WERI-Rb-1 (cell line): ENCODE measurements at regions not wholly inside any gene's neighbourhood (a gene's known extent, or its start where the extent isn't known, plus 50 kb on each side); places are given as distances from the start of the nearest gene placed in this dataset.

Experiments used
- DNase-seq: peaks from one replicate; pipeline ENCODE4 v3.0.0-alpha.2; 2020
- H3K27ac ChIP-seq: fragments of 250-450 bp; sonication (Bioruptor Pico); 2 replicates; pipeline ENCODE4 v1.5.1; 2020; ENCODE audit warnings: mild to moderate bottlenecking, moderate library complexity
- H3K27me3 ChIP-seq: fragments of 250-450 bp; sonication (Bioruptor Pico); 2 replicates; pipeline ENCODE4 v1.5.1; 2021; ENCODE audit warnings: mild to moderate bottlenecking, low read depth, moderate library complexity; ENCODE audit not compliant: insufficient read depth, severe bottlenecking
- H3K36me3 ChIP-seq: fragments of 250-450 bp; sonication (Bioruptor Pico); 2 replicates; pipeline ENCODE4 v1.5.1; 2020; ENCODE audit warnings: mild to moderate bottlenecking, moderate library complexity
- H3K4me3 ChIP-seq: 2 replicates; pipeline ENCODE4 v1.5.1; 2011; ENCODE audit warnings: low read depth, mild to moderate bottlenecking, control low read depth, low read length
- H3K9me3 ChIP-seq: fragments of 250-450 bp; sonication (Bioruptor Pico); 2 replicates; pipeline ENCODE4 v1.5.1; 2021; ENCODE audit warnings: mild to moderate bottlenecking, moderate library complexity; ENCODE audit not compliant: severe bottlenecking
- TF ChIP-seq, protein P1 (sequence below): IDR thresholded peaks from 2 replicates; pipeline ENCODE4 v1.5.1; 2011; ENCODE audit warnings: low read depth, mild to moderate bottlenecking, control low read depth, inconsistent platforms, low read length

DNA sequence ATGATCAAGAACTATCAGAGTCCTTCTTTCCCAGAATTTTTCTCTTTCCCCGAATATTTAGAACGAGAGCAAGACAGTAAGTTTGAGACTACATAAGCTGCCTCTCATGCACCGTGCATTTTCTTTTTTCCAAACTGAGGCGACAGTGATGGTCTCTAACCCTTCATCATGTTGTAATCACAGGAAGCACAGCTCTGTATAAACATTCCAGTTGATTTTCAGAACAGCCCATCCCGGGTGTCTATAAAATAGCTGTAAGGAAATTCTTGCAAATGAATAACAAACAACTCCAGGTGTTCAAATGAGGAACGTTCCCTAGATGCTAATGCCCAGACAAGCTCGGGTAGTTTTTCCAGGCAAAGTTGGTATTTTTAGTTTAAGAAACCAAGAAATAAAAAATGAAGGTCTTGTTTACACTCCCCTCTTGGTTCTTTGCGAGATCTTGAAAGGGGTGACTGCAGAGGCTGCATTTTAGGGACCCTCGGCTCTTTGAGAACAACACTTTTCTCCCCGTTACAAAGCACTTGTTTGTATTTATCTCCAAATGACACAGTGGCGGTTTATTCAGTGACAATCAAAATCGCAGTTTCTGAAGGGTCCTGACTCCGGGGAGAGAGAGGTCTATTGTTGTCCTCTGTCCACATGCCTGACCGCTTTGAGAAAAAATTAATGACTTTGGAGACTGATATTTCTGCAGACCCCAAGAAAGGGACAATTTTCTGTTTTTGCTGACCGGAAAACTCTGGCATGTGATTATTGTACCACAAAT, 101.1 kb upstream of the NCK2 start:
- Histone ChIP-seq H3K36me3 (no peaks in the 10 kb centered on the region), H3K27ac (no peak overlapping the region), H3K4me3 (no peak overlapping the region), H3K27me3 (no peaks in the 10 kb centered on the region), H3K9me3 (no peaks in the 10 kb centered on the region)
- no peak for DNase-seq
- TF ChIP-seq, protein P1, sequence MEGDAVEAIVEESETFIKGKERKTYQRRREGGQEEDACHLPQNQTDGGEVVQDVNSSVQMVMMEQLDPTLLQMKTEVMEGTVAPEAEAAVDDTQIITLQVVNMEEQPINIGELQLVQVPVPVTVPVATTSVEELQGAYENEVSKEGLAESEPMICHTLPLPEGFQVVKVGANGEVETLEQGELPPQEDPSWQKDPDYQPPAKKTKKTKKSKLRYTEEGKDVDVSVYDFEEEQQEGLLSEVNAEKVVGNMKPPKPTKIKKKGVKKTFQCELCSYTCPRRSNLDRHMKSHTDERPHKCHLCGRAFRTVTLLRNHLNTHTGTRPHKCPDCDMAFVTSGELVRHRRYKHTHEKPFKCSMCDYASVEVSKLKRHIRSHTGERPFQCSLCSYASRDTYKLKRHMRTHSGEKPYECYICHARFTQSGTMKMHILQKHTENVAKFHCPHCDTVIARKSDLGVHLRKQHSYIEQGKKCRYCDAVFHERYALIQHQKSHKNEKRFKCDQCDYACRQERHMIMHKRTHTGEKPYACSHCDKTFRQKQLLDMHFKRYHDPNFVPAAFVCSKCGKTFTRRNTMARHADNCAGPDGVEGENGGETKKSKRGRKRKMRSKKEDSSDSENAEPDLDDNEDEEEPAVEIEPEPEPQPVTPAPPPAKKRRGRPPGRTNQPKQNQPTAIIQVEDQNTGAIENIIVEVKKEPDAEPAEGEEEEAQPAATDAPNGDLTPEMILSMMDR = no peak

DNA sequence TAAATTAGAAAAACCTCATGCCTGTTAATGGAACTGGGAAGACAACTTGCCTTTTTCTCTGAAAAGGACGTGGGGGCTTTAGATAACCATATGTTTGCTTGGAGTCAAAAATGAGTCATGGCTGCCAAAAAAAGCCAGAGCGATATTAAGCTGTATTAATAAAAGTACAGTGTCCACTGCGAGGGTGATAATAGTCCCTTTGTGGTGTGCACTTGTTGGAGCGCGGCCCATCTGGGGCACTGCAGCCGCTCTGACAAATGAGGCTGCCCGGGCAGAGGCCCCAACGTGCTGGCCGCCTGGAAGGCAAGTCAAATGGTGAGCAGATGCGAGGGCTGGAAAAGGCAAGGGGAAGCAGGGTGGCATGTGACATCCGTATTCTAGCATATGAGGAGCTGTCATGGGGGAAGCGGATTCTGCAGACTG, 103.3 kb upstream of the NCK2 start:
- DNase-seq = no peak
- Histone ChIP-seq H3K9me3 (no peaks in the 10 kb centered on the region), H3K27me3 (no peaks in the 10 kb centered on the region), H3K27ac (no peak overlapping the region), H3K4me3 (no peak overlapping the region), H3K36me3 (no peaks in the 10 kb centered on the region)
- TF ChIP-seq, protein P1 = no peak

DNA sequence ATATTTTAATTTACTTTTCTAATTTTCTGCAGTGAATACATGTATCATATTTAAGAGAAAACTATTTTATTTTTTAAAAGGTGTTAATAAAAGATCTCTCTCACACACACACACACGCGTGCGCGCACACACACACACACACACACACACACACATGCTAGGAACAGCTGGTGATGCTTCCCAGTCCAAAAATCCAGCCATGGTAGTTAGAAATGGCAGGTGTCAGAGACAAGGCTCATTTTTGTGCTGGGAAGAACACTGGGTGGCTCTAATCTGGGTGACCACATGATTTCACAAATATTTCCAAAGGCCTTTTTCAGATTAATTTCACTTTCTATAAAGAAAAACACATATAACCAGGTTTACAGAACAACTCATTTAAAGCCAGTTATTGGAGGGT, 104.5 kb upstream of the NCK2 start:
- no peaks in the 10 kb centered on the region for H3K36me3 ChIP-seq
- no peaks in the 10 kb centered on the region for H3K27me3 ChIP-seq
- H3K27ac ChIP-seq = no peak overlapping the region
- no peak overlapping the region for H3K4me3 ChIP-seq
- DNase-seq = no peak
- TF ChIP-seq, protein P1 = no peak
- no peaks in the 10 kb centered on the region for H3K9me3 ChIP-seq

DNA sequence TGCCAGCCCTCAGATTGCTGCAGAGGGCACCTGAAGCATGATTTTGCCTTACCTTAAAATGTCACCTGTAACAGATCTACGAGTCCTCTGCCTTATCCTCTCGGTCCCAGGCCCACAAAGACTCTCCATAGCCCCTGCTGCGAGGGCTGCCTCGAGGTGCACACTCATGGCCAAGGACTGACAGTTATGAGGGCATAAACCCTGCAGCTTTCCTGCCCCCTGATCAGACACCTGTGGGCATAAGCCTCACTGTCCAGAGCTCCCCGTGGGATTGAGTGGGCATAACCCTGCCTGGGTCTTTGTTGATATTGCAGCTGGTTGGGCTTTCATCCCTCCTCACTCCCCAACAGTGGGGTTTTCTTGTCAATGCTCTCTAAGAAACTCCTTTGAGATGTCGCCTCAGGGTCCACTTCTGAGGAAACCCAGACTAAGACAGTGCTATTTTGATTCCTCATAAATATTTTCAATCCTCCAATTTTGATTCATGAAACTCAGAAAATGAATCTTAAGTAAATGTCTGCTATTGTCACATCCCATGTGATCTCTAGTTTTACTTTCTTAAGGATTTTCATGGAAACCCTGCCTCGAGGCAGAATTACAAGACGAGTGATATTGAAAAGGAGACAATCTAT, 108.5 kb upstream of the NCK2 start:
- H3K4me3 ChIP-seq = no peak overlapping the region
- no peaks in the 10 kb centered on the region for H3K27me3 ChIP-seq
- H3K9me3 ChIP-seq = no peaks in the 10 kb centered on the region
- H3K36me3 ChIP-seq = no peaks in the 10 kb centered on the region
- no peak for DNase-seq
- H3K27ac ChIP-seq = no peak overlapping the region
- TF ChIP-seq, protein P1 = no peak

DNA sequence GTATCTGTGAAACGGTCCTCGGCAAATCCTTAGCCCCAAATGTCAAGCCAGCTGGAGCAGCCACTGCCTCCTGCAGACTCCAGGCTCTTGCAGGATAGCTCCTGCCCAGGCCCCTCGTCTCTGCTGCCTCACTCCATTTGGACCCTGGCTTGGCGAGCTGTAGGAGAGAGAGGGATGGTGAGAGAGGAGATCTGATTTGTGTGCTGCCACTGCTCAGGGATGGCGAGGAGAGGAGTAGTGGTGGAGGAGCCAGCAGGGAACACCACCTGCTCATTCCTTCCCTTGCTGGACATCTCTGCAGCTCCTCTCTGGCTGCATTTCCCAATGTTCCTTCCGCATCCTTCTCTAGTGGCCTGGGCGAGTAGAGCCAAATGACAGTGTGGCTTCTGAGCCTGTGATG, 109.1 kb upstream of the NCK2 start:
- no peaks in the 10 kb centered on the region for H3K9me3 ChIP-seq
- TF ChIP-seq, protein P1 = no peak
- no peak overlapping the region for H3K27ac ChIP-seq
- no peak overlapping the region for H3K4me3 ChIP-seq
- H3K27me3 ChIP-seq = no peaks in the 10 kb centered on the region
- no peak for DNase-seq
- no peaks in the 10 kb centered on the region for H3K36me3 ChIP-seq

DNA sequence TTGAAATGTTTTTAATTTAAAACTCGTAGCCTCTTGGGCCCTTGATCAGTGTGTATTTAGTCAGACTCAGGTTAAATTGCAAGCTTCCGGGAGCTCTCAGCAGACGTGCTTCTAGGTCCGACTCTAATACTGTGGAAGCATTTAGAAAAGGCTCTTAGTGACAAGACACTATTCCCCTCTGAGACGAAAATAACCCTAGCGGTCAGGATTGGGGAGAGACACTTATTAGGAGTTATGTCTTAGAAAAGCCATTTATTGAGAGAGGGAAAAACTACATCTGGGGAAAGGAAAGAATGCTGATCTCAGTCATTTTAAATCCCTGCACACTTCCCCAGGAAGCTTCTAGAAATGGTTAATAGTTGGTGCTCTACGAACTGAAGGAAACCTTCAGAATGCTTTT, 110.5 kb upstream of the NCK2 start:
- H3K27ac ChIP-seq = no peak overlapping the region
- DNase-seq = no peak
- H3K36me3 ChIP-seq = no peaks in the 10 kb centered on the region
- no peaks in the 10 kb centered on the region for H3K27me3 ChIP-seq
- no peak overlapping the region for H3K4me3 ChIP-seq
- H3K9me3 ChIP-seq = no peaks in the 10 kb centered on the region
- TF ChIP-seq, protein P1 = no peak
